GM19238 (cell line): ENCODE measurements at regions not wholly inside any gene's neighbourhood (a gene's known extent, or its start where the extent isn't known, plus 50 kb on each side); places are given as distances from the start of the nearest gene placed in this dataset.

ENCODE experiments used
- DNase-seq: peaks from one replicate; pipeline ENCODE4 v3.0.0; 2011; ENCODE audit warnings: low spot score; ENCODE audit not compliant: insufficient read length

GRCh38 chr4:101596781-101597552 is 193.6 kb upstream of the BANK1 start:
- no peak for DNase-seq

GRCh38 chr4:101594588-101594987 is 195.9 kb upstream of the BANK1 start:
- no peak for DNase-seq

- no peak for DNase-seq
Measured at GRCh38 chr4:101593666-101594065, 196.9 kb upstream of the BANK1 start.

- DNase-seq, result no peak
Measured at GRCh38 chr4:101584306-101584705, 206.2 kb upstream of the BANK1 start.

- DNase-seq, result no peak
Measured at GRCh38 chr4:101563126-101563525, 215.8 kb upstream of the PPP3CA start.

- no peak for DNase-seq
Measured at GRCh38 chr4:101556842-101557241, 209.5 kb upstream of the PPP3CA start.

GRCh38 chr4:101555341-101555880 is 208.1 kb upstream of the PPP3CA start:
- DNase-seq, result no peak

- DNase-seq, result no peak
Measured at GRCh38 chr4:101540336-101540735, 193.0 kb upstream of the PPP3CA start.

GRCh38 chr4:101528526-101528925 is 181.2 kb upstream of the PPP3CA start:
- no peak for DNase-seq

- no peak for DNase-seq
Measured at GRCh38 chr4:101527188-101527587, 179.9 kb upstream of the PPP3CA start.

- DNase-seq, result no peak
Measured at GRCh38 chr4:101515566-101515965, 168.2 kb upstream of the PPP3CA start.

- DNase-seq, result no peak
Measured at GRCh38 chr4:101515099-101515498, 167.8 kb upstream of the PPP3CA start.

- no peak for DNase-seq
Measured at GRCh38 chr4:101512416-101512815, 165.1 kb upstream of the PPP3CA start.

GRCh38 chr4:101501421-101501820 is 154.1 kb upstream of the PPP3CA start:
- no peak for DNase-seq

- DNase-seq, result no peak
Measured at GRCh38 chr4:101500742-101501141, 153.4 kb upstream of the PPP3CA start.

- no peak for DNase-seq
Measured at GRCh38 chr4:101475246-101475645, 127.9 kb upstream of the PPP3CA start.

- DNase-seq, result no peak
Measured at GRCh38 chr4:101471201-101471600, 123.9 kb upstream of the PPP3CA start.

GRCh38 chr4:101464596-101464995 is 117.3 kb upstream of the PPP3CA start:
- no peak for DNase-seq

GRCh38 chr4:101458914-101459313 is 111.6 kb upstream of the PPP3CA start:
- no peak for DNase-seq

GRCh38 chr4:101458473-101458872 is 111.1 kb upstream of the PPP3CA start:
- no peak for DNase-seq

- DNase-seq, result no peak
Measured at GRCh38 chr4:101451086-101451485, 103.8 kb upstream of the PPP3CA start.

GRCh38 chr4:101441446-101441845 is 94.1 kb upstream of the PPP3CA start:
- DNase-seq, result no peak

GRCh38 chr4:101439926-101440325 is 92.6 kb upstream of the PPP3CA start:
- no peak for DNase-seq
